HEK293 (cell line): ENCODE measurements at regions not wholly inside any gene's neighbourhood (a gene's known extent, or its start where the extent isn't known, plus 50 kb on each side); places are given as distances from the start of the nearest gene placed in this dataset.

Source experiments
- ZNF488 ChIP-seq: fragments of 450-650 bp; formaldehyde crosslinking; IDR thresholded peaks from 2 replicates; pipeline ENCODE4 v1.5.1; 2016; ENCODE audit warnings: missing biosample characterization, missing genetic modification characterization
- TF ChIP-seq, protein P1 (sequence below): fragments of 450-650 bp; formaldehyde crosslinking; IDR thresholded peaks from 2 replicates; pipeline ENCODE4 v1.5.1; 2016; ENCODE audit warnings: missing biosample characterization, missing genetic modification characterization
- TF ChIP-seq, protein P2 (sequence below): fragments of 450-650 bp; formaldehyde crosslinking; IDR thresholded peaks from 2 replicates; pipeline ENCODE4 v1.5.1; 2016; ENCODE audit warnings: missing biosample characterization, missing genetic modification characterization

GRCh38 chr11:116693102-116693570 lies 79.7 kb downstream of the BUD13 start:
- TF ChIP-seq ZNF488 (tag by site-specific recombination), result no peak
- TF ChIP-seq, protein P1, sequence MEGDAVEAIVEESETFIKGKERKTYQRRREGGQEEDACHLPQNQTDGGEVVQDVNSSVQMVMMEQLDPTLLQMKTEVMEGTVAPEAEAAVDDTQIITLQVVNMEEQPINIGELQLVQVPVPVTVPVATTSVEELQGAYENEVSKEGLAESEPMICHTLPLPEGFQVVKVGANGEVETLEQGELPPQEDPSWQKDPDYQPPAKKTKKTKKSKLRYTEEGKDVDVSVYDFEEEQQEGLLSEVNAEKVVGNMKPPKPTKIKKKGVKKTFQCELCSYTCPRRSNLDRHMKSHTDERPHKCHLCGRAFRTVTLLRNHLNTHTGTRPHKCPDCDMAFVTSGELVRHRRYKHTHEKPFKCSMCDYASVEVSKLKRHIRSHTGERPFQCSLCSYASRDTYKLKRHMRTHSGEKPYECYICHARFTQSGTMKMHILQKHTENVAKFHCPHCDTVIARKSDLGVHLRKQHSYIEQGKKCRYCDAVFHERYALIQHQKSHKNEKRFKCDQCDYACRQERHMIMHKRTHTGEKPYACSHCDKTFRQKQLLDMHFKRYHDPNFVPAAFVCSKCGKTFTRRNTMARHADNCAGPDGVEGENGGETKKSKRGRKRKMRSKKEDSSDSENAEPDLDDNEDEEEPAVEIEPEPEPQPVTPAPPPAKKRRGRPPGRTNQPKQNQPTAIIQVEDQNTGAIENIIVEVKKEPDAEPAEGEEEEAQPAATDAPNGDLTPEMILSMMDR (tag by site-specific recombination), result no peak
- TF ChIP-seq, protein P2, sequence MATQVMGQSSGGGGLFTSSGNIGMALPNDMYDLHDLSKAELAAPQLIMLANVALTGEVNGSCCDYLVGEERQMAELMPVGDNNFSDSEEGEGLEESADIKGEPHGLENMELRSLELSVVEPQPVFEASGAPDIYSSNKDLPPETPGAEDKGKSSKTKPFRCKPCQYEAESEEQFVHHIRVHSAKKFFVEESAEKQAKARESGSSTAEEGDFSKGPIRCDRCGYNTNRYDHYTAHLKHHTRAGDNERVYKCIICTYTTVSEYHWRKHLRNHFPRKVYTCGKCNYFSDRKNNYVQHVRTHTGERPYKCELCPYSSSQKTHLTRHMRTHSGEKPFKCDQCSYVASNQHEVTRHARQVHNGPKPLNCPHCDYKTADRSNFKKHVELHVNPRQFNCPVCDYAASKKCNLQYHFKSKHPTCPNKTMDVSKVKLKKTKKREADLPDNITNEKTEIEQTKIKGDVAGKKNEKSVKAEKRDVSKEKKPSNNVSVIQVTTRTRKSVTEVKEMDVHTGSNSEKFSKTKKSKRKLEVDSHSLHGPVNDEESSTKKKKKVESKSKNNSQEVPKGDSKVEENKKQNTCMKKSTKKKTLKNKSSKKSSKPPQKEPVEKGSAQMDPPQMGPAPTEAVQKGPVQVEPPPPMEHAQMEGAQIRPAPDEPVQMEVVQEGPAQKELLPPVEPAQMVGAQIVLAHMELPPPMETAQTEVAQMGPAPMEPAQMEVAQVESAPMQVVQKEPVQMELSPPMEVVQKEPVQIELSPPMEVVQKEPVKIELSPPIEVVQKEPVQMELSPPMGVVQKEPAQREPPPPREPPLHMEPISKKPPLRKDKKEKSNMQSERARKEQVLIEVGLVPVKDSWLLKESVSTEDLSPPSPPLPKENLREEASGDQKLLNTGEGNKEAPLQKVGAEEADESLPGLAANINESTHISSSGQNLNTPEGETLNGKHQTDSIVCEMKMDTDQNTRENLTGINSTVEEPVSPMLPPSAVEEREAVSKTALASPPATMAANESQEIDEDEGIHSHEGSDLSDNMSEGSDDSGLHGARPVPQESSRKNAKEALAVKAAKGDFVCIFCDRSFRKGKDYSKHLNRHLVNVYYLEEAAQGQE, result no peak
